ENCODE measurements at regions not wholly inside any gene's neighbourhood (a gene's known extent, or its start where the extent isn't known, plus 50 kb on each side); places are given as distances from the start of the nearest gene placed in this dataset.

DNA sequence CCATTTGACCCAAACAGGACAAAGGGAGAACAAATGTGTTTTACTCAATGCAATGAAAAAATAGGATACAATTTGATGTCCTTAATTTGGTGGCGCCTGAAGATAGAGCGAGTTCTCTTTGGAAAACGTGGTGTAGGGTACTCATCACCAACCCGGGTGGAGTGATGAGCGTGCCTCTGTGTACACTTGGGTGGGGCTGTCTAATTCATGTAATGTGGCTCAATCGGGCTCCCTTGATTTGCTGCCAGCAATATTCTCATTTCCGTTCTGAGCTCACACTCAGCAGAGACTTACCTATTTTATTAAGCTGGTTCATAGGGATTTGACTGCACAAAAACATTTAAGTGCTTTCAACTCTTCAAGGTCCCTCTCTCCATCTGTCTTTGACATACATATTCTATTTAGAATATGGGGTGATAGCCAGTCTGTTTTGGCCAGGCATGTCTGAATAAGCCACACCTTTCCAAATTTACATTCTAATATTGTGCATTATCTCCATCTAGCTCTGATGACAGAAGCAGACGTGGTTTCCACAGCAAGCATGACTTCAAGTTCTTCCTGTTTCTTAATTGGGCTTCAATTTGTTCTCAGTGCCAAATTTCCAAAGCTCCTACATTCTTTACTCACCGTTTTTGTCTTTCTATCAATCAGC lies 162.5 kb downstream of the IRX2 start:
- TF ChIP-seq, protein P1, sequence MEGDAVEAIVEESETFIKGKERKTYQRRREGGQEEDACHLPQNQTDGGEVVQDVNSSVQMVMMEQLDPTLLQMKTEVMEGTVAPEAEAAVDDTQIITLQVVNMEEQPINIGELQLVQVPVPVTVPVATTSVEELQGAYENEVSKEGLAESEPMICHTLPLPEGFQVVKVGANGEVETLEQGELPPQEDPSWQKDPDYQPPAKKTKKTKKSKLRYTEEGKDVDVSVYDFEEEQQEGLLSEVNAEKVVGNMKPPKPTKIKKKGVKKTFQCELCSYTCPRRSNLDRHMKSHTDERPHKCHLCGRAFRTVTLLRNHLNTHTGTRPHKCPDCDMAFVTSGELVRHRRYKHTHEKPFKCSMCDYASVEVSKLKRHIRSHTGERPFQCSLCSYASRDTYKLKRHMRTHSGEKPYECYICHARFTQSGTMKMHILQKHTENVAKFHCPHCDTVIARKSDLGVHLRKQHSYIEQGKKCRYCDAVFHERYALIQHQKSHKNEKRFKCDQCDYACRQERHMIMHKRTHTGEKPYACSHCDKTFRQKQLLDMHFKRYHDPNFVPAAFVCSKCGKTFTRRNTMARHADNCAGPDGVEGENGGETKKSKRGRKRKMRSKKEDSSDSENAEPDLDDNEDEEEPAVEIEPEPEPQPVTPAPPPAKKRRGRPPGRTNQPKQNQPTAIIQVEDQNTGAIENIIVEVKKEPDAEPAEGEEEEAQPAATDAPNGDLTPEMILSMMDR (IDR thresholded peaks at IDR 0.05), result no peak
- Mint-ChIP-seq H3K27me3 (ENCODE audit: low read depth, poor library complexity) (peaks cover 29% of the 10 kb centered on the region), H3K27ac (no peak overlapping the region), H3K9me3 (no peaks in the 10 kb centered on the region), H3K4me1 (no peaks in the 10 kb centered on the region), H3K4me3 (no peak overlapping the region), H3K36me3 (ENCODE audit: low read depth) (no peaks in the 10 kb centered on the region)
- DNase-seq, result no peak

DNA sequence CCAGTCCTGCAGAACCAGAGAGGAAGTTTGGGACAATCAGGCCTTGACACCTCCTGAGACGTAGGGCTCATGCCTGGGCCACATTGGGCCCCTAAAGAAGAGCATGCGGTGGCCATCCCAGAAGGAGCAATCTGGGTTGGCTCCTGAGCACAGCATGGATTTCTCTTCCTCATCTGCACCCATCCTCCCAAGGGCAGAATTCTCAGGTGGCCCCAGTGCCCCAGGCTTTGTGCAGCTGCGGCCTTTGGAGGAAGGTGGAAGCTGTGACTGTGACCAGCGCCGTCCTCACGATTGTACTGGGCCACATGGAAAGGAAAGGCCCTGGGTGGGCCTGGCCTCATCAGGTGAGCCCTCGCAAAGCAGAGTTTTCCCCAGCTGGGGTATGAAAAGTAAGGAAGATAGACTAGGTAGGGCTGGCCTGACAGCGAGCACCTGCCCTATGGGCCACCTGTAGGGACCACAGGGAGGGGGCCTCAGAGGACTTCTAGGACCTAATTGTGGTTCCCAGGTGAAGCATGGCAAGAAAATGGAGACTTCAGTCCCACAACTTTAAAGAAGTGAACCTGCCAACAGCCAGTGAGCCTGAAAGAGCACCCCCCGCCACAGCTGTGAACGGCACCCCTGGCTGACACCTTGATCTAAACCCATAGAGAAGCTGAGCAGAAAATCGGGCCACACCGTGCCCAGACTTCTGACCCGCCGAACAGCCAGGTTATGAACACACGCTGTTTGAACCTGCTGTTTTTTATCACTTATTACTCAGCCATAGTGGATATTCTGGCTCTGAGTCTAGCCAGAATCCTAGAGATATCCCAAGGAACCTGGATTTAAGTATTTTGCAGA lies 164.1 kb downstream of the IRX2 start:
- no peaks in the 10 kb centered on the region for H3K4me1 Mint-ChIP-seq
- no peaks in the 10 kb centered on the region for H3K36me3 Mint-ChIP-seq (ENCODE audit: low read depth)
- no peak overlapping the region for H3K4me3 Mint-ChIP-seq
- H3K27me3 Mint-ChIP-seq (ENCODE audit: low read depth, poor library complexity), result peaks cover 29% of the 10 kb centered on the region
- no peaks in the 10 kb centered on the region for H3K9me3 Mint-ChIP-seq
- TF ChIP-seq, protein P1 (IDR thresholded peaks at IDR 0.05), result no peak
- no peak for DNase-seq
- no peak overlapping the region for H3K27ac Mint-ChIP-seq

DNA sequence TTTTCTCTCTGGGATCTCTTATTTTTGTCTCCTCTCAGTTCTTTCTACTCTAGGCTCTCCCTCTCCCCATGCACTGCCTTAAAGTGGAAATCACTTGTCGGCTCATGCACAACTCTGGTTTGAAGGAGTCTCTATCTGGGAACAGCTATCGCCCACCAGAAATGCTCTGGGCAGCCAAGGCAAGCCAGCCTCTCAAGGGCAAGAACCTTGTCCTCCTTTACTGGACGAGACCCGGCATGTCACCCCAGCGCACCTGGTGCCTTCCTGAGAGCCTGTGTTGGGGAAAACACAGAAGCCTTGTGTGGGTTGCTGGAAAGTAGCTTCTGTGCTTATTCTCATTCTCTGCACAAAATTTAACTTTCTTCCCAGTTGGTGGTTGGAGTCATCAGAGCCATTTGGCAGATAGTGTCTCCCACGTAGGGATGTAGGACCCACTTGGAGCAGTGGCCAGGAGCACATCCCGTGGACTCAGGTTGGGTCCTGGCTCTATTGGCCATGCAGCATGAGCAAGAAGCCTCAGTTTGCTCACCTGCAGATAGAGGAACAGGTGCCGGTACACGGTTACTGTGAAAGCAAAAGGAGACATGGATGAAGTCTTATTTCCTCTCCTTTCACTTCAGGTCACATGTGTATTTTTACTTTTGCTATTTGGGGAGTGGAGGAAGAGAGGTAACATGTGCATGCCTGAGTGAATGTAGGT lies 165.3 kb downstream of the IRX2 start:
- H3K27me3 Mint-ChIP-seq (ENCODE audit: low read depth, poor library complexity), result peaks cover 21% of the 10 kb centered on the region
- H3K36me3 Mint-ChIP-seq (ENCODE audit: low read depth), result no peaks in the 10 kb centered on the region
- no peaks in the 10 kb centered on the region for H3K9me3 Mint-ChIP-seq
- H3K27ac Mint-ChIP-seq, result no peak overlapping the region
- TF ChIP-seq, protein P1 (IDR thresholded peaks at IDR 0.05), result no peak
- no peak overlapping the region for H3K4me3 Mint-ChIP-seq
- no peak for DNase-seq
- H3K4me1 Mint-ChIP-seq, result no peaks in the 10 kb centered on the region

DNA sequence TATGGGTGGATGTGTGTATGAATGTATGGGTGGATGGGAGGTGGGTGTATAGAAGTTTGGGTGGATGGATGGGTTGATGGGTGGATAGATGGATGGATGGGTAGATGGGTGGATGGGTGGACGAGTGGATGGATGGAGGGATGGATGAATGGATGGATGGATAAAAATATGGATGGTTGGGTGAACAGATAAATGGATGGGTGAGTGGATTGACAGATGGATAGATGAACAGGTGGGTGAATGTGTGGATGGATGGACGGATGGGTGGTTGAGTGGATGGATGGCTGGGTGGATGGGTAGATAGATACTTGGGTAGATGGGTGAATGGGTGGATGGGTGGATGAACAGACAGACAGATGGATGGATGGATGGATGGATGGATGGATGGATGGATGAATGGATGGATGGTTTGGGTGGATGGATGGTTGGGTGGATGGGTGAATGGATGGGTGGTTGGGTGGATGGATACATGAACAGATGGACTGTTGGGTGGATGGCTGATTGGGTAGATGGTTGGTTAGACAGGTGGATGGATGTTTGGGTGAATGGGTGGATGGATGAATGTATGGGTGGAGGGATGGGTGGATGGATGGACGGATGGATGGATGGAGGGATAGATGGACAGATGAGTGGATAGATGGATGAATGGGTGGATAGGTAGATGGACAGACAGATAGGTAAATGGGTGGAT lies 166.8 kb downstream of the IRX2 start:
- no peak for DNase-seq
- Mint-ChIP-seq H3K4me1 (no peaks in the 10 kb centered on the region), H3K27ac (no peak overlapping the region), H3K36me3 (ENCODE audit: low read depth) (no peaks in the 10 kb centered on the region), H3K9me3 (no peaks in the 10 kb centered on the region), H3K27me3 (ENCODE audit: low read depth, poor library complexity) (peaks cover 22% of the 10 kb centered on the region), H3K4me3 (no peak overlapping the region)
- TF ChIP-seq, protein P1 (IDR thresholded peaks at IDR 0.05), result no peak

DNA sequence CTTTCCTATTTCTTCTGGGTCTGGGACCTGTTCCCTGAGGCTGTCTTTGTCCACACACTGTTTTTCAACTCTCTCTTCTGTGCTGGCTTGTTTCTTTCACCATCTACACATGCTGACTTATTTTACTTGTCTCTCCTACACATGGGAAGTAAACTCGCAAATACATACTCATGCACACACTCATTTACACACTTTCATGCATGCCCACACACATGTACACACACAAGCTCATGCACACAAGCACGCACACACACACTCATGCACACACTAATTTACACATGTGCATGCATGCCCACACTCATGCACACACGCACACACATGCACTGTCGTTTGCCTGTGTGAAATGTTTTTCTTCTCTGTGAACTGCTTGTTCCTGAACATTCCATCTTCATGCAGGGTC lies 169.0 kb downstream of the IRX2 start:
- DNase-seq, result no peak
- no peaks in the 10 kb centered on the region for H3K4me1 Mint-ChIP-seq

More for the DNA sequence above, 169.0 kb downstream of the IRX2 start:
- Mint-ChIP-seq H3K27ac (no peak overlapping the region), H3K27me3 (ENCODE audit: low read depth, poor library complexity) (peaks cover 29% of the 10 kb centered on the region), H3K4me3 (no peak overlapping the region), H3K36me3 (ENCODE audit: low read depth) (no peaks in the 10 kb centered on the region), H3K9me3 (no peaks in the 10 kb centered on the region)
- TF ChIP-seq, protein P1 (IDR thresholded peaks at IDR 0.05), result no peak
